AG10803 (cell line): ENCODE measurements at regions not wholly inside any gene's neighbourhood (a gene's known extent, or its start where the extent isn't known, plus 50 kb on each side); places are given as distances from the start of the nearest gene placed in this dataset.
"Not testable (repeated sequence)": the region's sequence is repeated elsewhere in the genome, so short reads cannot be mapped to it uniquely, and the experiment has no call there.

Experiments used
- DNase-seq: peaks from one replicate; pipeline ENCODE4 v3.0.0; 2010; ENCODE audit warnings: low read depth
- H3K4me3 ChIP-seq: 2 replicates; pipeline ENCODE4 v1.5.1; 2011; ENCODE audit warnings: mild to moderate bottlenecking, low read length, control low read depth
- TF ChIP-seq, protein P1 (sequence below): conservative IDR thresholded peaks from 2 replicates; pipeline ENCODE4 v1.5.1; 2011; ENCODE audit warnings: mild to moderate bottlenecking, low read length, control low read depth, inconsistent platforms

- DNase-seq: no peak
- TF ChIP-seq, protein P1, sequence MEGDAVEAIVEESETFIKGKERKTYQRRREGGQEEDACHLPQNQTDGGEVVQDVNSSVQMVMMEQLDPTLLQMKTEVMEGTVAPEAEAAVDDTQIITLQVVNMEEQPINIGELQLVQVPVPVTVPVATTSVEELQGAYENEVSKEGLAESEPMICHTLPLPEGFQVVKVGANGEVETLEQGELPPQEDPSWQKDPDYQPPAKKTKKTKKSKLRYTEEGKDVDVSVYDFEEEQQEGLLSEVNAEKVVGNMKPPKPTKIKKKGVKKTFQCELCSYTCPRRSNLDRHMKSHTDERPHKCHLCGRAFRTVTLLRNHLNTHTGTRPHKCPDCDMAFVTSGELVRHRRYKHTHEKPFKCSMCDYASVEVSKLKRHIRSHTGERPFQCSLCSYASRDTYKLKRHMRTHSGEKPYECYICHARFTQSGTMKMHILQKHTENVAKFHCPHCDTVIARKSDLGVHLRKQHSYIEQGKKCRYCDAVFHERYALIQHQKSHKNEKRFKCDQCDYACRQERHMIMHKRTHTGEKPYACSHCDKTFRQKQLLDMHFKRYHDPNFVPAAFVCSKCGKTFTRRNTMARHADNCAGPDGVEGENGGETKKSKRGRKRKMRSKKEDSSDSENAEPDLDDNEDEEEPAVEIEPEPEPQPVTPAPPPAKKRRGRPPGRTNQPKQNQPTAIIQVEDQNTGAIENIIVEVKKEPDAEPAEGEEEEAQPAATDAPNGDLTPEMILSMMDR: no peak
- no peak overlapping the region for H3K4me3 ChIP-seq
These were observed 224.9 kb downstream of the MAT2B start for GRCh38 chr5:163730206-163730756.

- no peak for DNase-seq
- TF ChIP-seq, protein P1: no peak
- no peak overlapping the region for H3K4me3 ChIP-seq
These were observed 225.8 kb downstream of the MAT2B start for GRCh38 chr5:163731256-163731655.

- no peak overlapping the region for H3K4me3 ChIP-seq
- DNase-seq: no peak
- TF ChIP-seq, protein P1: no peak
These were observed 229.7 kb downstream of the MAT2B start for GRCh38 chr5:163735069-163735468.

- no peak for DNase-seq
- no peak overlapping the region for H3K4me3 ChIP-seq
- TF ChIP-seq, protein P1: no peak
These were observed 242.2 kb downstream of the MAT2B start for GRCh38 chr5:163747586-163747985.

DNA sequence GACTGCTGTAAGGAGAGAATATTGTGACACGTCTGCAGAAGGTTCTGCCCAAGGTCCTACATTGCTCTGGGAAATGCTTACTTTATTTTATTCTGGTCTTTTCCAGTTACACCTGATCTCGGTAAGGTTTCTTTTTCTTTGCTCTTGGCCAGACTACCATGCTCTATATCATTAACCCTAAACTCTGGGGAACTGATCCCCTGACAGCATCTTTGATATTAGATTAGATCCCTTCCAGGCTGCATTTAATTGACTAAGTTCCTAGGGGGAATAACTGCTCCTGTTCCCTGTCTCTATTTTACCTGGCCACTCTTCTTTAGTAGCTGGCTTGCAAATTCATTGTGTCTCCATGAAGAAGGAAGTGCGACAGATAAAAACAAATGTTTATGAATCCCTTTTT lies 243.5 kb downstream of the MAT2B start:
- DNase-seq: no peak
- TF ChIP-seq, protein P1: no peak
- no peak overlapping the region for H3K4me3 ChIP-seq

DNA sequence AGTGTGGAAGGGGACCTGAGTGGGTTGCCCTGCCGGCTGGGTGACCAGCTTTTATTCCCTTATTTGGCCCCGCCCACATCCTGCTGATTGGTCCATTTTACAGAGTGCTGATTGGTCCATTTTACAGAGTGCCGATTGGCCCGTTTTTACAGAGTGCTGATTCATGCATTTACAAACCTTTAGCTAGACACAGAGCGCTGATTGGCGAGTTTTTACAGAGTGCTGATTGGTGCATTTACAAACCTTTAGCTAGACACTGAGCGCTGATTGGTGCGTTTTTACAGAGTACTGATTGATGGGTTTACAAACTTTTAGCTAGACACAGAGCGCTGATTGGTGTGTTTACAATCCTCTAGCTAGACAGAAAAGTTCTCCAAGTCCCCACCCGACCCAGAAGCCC lies 245.0 kb downstream of the MAT2B start:
- DNase-seq, H3K4me3 ChIP-seq: not testable (repeated sequence)

- TF ChIP-seq, protein P1: no peak
- H3K4me3 ChIP-seq: no peak overlapping the region
- no peak for DNase-seq
These were observed 250.1 kb downstream of the MAT2B start for GRCh38 chr5:163755505-163755904.

DNA sequence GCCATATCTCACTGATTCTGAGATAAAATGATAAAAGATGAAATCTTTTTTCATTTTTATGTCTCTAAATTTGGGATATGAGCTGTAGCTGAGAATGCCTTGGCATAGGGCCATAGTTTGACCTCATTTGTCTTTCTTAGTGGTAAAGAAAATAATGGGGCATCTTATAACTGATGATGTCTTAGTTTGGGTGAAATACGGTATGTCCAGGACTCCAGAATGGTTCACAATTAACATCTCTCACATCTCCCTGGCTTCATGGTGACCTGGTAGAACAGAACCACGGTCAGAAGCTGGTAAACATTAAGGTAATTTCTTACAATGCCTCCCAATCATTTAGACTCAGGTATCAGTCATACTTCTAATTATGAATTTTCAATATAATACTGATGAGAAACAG lies 250.8 kb downstream of the MAT2B start:
- TF ChIP-seq, protein P1: no peak
- H3K4me3 ChIP-seq: no peak overlapping the region

More for the DNA sequence above, 250.8 kb downstream of the MAT2B start:
- DNase-seq: no peak
